Stimulated activated naive CD8-positive, alpha-beta T cell treated with anti-CD3 and anti-CD28 coated beads, Interleukin-15, Interleukin-2, amounts not matched to agents 100 U/mL and 50 U/mL, for 24 hours (primary cell): ENCODE measurements at regions not wholly inside any gene's neighbourhood (a gene's known extent, or its start where the extent isn't known, plus 50 kb on each side); places are given as distances from the start of the nearest gene placed in this dataset.

ENCODE experiments used
- ATAC-seq: fragments of 150-1000 bp; cut with Tn5 transposase; one replicate; pipeline ENCODE4 v1.10.0; 2021
- DNase-seq: peaks from one replicate; pipeline ENCODE4 v3.0.0; 2021

DNA sequence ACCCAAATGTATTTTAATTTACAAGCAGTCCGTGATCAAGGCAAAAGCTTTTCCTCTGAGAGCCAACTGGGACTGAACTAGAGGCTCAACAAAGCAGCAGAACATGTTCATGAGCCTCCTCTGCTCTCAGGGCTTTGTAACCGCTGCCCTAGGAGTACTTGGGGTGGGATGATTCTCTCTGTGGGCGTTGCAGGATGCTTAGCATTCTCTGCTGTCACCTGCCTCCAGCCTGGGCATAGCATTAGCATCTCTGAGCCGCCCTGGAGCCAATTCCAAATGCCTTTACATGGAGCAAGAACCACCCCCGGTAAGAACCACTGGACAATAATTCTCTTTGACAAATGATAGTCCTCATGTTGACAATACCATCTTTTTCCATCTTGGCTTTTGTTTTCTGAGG, 237.6 kb upstream of the CDH4 start:
- ATAC-seq (no peak), DNase-seq (no peak)

DNA sequence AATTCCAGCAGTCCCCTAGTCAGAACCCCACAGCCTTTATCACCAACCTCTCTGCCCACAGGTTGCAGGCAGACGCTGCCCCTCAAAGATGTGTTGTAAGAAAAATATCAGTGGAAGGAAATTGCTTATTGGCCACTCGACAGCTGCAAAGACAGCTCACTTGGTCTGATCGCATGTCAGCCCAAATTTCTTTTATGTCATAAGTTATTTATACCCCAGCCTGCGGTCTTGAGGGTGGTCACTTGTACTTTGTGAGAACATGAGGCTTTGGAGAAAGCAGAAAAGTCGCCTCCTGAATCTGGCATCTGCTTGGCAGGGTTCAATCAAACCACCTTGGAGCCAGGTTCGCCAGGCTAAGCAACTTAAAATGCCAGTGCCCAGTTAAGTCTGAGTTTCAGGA, 236.5 kb upstream of the CDH4 start:
- DNase-seq (no peak), ATAC-seq (no peak)

GRCh38 chr20:61019322-61019721, 232.7 kb upstream of the CDH4 start:
- no peak for ATAC-seq
- no peak for DNase-seq

- ATAC-seq, result no peak
- DNase-seq, result no peak
Observed at GRCh38 chr20:61023612-61024011, 228.4 kb upstream of the CDH4 start.

DNA sequence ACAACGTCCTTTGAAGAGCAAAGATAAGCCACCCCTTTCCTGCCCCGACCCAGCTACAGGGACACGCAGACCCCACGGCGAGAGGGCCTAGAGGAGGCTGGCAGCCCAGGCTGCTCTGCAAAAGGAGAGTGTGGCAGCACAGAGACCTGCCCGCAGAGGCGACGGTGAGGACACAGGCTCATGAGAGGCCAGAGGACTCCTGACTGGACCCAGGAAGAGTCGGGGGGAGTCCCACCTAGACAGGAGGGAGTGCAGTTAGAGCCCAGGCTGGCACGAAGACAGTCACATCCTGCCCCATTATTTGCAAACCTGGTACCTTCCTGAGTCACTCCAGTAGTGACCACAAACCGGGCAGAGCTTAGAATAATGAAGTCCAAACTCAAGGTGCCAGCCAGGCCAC, 227.7 kb upstream of the CDH4 start:
- no peak for DNase-seq
- no peak for ATAC-seq

DNA sequence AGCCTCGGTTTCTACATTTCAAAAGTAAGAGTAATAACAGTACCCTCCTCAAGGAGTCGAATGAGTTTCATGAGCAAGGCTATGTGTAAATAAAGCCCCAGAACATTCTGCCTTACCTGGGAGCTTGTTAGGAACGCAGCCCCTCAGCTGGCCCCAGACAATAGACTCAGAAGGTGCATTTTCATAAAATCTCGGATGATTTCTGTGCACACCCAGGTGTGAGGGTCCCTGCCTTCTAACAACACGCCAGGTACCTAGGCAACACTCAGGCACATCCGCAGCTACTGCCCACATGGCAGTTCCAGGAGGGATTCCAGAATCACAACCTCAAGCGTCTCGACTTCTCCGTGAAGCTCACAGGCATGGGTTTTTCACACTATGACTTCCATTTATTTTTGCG, 226.5 kb upstream of the CDH4 start:
- DNase-seq, result no peak
- ATAC-seq, result no peak

GRCh38 chr20:61026173-61026572, 225.9 kb upstream of the CDH4 start:
- DNase-seq (no peak), ATAC-seq (no peak)

DNA sequence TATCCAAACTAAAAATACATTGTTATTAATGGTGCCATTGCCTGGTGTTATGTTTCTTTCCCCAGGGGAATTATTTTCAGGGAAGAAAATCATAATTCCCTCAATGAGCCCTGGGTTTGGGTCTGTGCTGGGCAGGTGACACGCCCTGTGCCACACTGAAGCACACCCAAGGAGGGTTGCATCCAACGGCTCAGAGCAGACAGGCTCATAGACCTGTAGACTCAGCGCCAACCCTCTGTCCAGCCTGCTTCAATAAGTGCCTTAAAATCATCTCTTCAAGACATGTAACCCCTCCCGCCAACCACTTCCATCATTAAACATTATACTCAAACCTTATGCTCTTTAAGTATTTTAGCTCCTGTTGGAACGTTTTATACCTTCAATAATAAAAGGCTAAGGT, 225.3 kb upstream of the CDH4 start:
- DNase-seq, result no peak
- ATAC-seq, result no peak

- no peak for DNase-seq
- no peak for ATAC-seq
Observed at GRCh38 chr20:61027218-61027617, 224.8 kb upstream of the CDH4 start.

DNA sequence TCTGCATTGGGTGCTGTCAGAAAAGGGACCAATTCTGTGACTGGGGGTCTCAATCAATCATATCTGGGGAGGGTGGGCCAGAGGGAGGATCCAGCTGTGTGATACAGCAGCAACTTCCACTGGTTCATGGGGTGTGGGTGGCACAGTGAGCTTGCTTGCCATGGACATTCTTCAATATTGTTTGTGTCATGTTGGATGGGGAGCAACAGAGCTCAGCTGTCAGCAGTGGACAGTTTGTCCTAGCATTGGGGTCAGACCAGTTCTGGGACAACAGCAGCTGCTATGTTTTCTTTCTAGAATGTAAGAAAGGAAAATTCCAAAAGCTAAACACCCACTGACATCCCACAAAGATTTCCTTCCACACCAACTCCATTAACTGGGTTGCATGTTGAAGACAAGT, 221.9 kb upstream of the CDH4 start:
- DNase-seq, result no peak
- ATAC-seq, result no peak

- DNase-seq (no peak), ATAC-seq (no peak)
Observed at GRCh38 chr20:61031101-61031830, 220.8 kb upstream of the CDH4 start.

- DNase-seq (no peak), ATAC-seq (no peak)
Observed at GRCh38 chr20:61037498-61037897, 214.6 kb upstream of the CDH4 start.

DNA sequence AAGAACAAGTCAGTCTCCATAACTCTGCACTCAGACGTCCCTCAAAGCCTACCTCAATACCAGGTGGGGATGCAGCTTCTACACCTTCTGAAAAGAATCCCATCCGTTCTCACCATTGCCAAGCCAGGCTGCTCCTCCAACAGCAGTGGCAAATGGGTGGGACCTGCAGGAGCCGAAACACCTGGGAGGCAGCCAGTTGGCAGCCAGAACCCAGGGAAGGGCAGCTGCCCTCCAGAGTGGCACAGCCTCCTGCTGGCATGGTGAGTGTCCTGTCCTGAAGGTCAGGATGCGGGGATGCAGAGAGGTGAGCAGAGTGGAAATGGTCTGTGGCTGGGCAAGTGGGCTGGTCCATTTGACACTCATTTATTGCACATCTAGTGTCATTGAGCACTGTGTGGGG, 210.6 kb upstream of the CDH4 start:
- DNase-seq (no peak), ATAC-seq (no peak)

GRCh38 chr20:61042506-61043385, 209.3 kb upstream of the CDH4 start:
- DNase-seq, result no peak
- ATAC-seq, result no peak

- ATAC-seq, result no peak
Observed at GRCh38 chr20:61043681-61044080, 208.4 kb upstream of the CDH4 start.

DNA sequence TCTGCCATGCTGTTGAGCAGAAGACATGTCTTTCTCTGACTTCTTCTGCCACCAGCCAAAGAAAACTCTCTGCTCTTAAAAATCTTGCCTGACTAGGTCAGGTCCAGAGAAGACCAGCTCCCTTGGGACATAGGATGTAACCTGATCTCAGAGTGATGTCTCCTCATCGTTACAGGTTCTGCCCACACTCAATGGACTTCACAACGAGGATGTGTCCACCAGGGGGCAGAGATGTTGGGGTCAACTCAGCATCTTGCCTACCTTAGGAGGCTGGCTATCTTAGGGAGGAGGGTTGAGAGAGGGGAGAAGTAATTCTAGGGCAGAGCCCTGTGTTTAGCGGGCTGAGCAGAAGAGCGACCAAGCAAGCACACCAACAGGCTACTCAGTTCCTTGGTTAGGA, 207.6 kb upstream of the CDH4 start:
- ATAC-seq (no peak), DNase-seq (no peak)

More at GRCh38 chr20:61043681-61044080, 208.4 kb upstream of the CDH4 start:
- no peak for DNase-seq

GRCh38 chr20:61045091-61045490, 207.0 kb upstream of the CDH4 start:
- ATAC-seq (no peak), DNase-seq (no peak)

DNA sequence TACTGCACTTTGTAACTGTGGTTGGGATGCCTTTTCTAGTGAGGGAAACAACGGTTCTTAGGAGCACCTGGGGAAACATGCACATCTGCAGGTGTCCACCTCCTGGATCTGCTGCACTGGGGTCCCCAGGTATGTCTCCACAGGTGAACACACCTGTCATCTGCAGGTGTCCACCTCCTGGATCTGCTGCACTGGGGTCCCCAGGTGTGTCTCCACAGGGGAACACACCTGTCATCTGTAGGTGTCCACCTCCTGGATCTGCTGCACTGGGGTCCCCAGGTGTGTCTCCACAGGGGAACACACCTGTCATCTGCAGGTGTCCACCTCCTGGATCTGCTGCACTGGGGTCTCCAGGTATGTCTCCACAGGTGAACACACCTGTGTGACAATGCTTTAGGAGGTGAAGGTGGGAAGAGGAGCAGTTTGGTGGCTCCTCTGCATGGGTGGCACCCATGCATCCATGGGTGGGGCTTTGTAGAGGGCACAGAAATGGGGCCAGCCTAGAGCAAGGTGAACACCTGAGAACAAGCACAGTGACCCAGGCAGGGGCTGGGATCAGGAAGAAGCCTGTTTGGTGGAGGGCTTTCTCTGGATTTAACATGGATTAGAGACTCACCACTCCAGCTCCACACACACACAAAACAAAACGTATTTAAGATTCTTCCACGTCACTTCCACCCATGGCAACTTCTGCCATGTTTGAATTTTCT, 206.0 kb upstream of the CDH4 start:
- ATAC-seq (no peak), DNase-seq (no peak)

GRCh38 chr20:61046721-61047351, 205.2 kb upstream of the CDH4 start:
- ATAC-seq (no peak), DNase-seq (no peak)

GRCh38 chr20:61047515-61047914, 204.5 kb upstream of the CDH4 start:
- no peak for ATAC-seq
- no peak for DNase-seq

- ATAC-seq (no peak), DNase-seq (no peak)
Observed at GRCh38 chr20:61048302-61048701, 203.8 kb upstream of the CDH4 start.

DNA sequence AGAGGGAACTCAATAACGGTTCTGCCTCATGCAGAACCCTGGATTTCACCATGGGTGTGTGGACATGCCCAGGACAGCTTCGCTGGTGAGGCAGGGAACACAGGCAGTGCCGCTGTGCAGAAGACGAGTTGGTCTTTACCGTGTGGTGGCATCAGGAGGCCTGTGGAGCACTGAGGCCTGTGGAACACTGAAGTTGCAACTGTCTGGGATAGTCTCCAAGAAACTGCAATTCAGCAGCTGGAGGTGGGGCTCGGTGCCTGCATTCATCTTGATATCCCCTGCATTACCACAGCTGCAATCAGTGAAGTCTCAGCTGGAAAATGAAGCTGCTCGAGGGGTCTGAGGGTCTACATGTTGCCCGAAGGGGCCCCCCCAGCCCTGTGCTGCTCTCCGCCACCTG, 202.4 kb upstream of the CDH4 start:
- DNase-seq, result no peak
- ATAC-seq, result no peak
